Endothelial cell of umbilical vein (primary cell): ENCODE measurements at regions not wholly inside any gene's neighbourhood (a gene's known extent, or its start where the extent isn't known, plus 50 kb on each side); places are given as distances from the start of the nearest gene placed in this dataset.

Source experiments
- BruUV-seq: library from RNA; stranded (reverse); fragments of 400-500 nt; replicated peaks from 2 replicates; lab custom pipeline; 2021; lab: Mats Ljungman, UMichigan
- CTCF ChIA-PET: fragments of 300-600, 350-600 bp; sonication (Branson Sonifier 250); formaldehyde crosslinking; loops from one replicate; lab custom pipeline; 2021; ENCODE audit warnings: antibody characterized with exemption, inconsistent platforms; lab: Charles Lee
- POLR2A ChIA-PET: fragments of 300-600, 350-600 bp; sonication (Branson Sonifier 250); formaldehyde crosslinking; loops from one replicate; lab custom pipeline; 2021; ENCODE audit warnings: antibody characterized with exemption, inconsistent platforms; lab: Charles Lee
- DNase-seq: peaks from one replicate; pipeline ENCODE4 v3.0.0-alpha.2; 2011; ENCODE audit warnings: low read depth, low spot score
- FAIRE-seq: peaks from 2 replicates; lab custom pipeline; 2011; peaks lifted over from hg19 to GRCh38; lab: Jason Lieb, UNC
- H2AFZ ChIP-seq: 2 replicates; pipeline ENCODE4 v1.6.0; 2012; ENCODE audit warnings: low read depth, low read length, control low read depth, inconsistent platforms
- H3K27ac ChIP-seq: 2 replicates; pipeline ENCODE4 v1.5.1; 2011; ENCODE audit warnings: low read depth, mild to moderate bottlenecking, control low read depth, low read length, moderate library complexity; ENCODE audit not compliant: insufficient read depth
- H3K27me3 ChIP-seq, 2 experiments: 2 replicates each; pipeline versions ENCODE4 v1.6.0 to v1.6.1; 2011; ENCODE audit warnings: low read length in 2 of 2, mixed read lengths in 1 of 2; ENCODE audit not compliant: control insufficient read depth in 2 of 2, insufficient read depth in 2 of 2
- H3K36me3 ChIP-seq, 2 experiments: 2 replicates in 1 of 2; 3 replicates in 1 of 2; pipeline ENCODE4 v1.5.1; 2011; ENCODE audit warnings: low read length in 2 of 2, mild to moderate bottlenecking in 1 of 2, moderate library complexity in 1 of 2; ENCODE audit not compliant: control insufficient read depth in 2 of 2, insufficient read depth in 2 of 2; ENCODE audit errors: extremely low read depth in 1 of 2
- H3K4me1 ChIP-seq: 3 replicates; pipeline ENCODE4 v1.5.1; 2011; ENCODE audit warnings: mild to moderate bottlenecking, low read length; ENCODE audit not compliant: control insufficient read depth, insufficient read depth; ENCODE audit errors: extremely low read depth
- H3K4me2 ChIP-seq: 2 replicates; pipeline ENCODE4 v1.6.1; 2011; ENCODE audit warnings: low read length, control low read depth, mixed read lengths; ENCODE audit not compliant: insufficient read depth
- H3K4me3 ChIP-seq, 3 experiments: fragments of 200-600 bp in 1 of 3; sonication (generic), shearing (Covaris generic) in 1 of 3; replicated peaks in 1 of 3; 2 replicates each; pipeline ENCODE4 v1.5.1; 2011 to 2016; ENCODE audit warnings: control low read depth in 3 of 3, low read length in 3 of 3, mild to moderate bottlenecking in 2 of 3, inconsistent platforms in 1 of 3, low read depth in 1 of 3, moderate library complexity in 1 of 3; ENCODE audit not compliant: insufficient read depth in 1 of 3
- H3K79me2 ChIP-seq: 2 replicates; pipeline ENCODE4 v1.6.0; 2012; ENCODE audit warnings: low read length, inconsistent platforms; ENCODE audit not compliant: control insufficient read depth, insufficient read depth
- H3K9ac ChIP-seq: replicated peaks from 2 replicates; pipeline ENCODE3; 2011; ENCODE audit warnings: low read length, control low read depth; ENCODE audit not compliant: insufficient read depth; ENCODE audit errors: extremely low read depth
- H3K9me1 ChIP-seq: replicated peaks from 3 replicates; pipeline ENCODE4 v1.6.0; 2011; ENCODE audit warnings: mild to moderate bottlenecking, low read length; ENCODE audit not compliant: control insufficient read depth, insufficient read depth; ENCODE audit errors: extremely low read depth
- H3K9me3 ChIP-seq: replicated peaks from 2 replicates; pipeline ENCODE4 v1.5.1; 2012; ENCODE audit warnings: low read length, inconsistent platforms; ENCODE audit not compliant: control insufficient read depth, insufficient read depth
- H4K20me1 ChIP-seq: replicated peaks from 2 replicates; pipeline ENCODE3; 2011; ENCODE audit warnings: mild to moderate bottlenecking, low read length; ENCODE audit not compliant: control insufficient read depth, insufficient read depth; ENCODE audit errors: extremely low read depth
- CTCF ChIP-seq, 2 donors: IDR thresholded peaks; 1 replicate in 1 of 2; 2 replicates in 1 of 2; pipeline ENCODE4 v1.5.1; 2011; ENCODE audit warnings: low read length in 2 of 2, mild to moderate bottlenecking in 2 of 2, moderate library complexity in 2 of 2, control low read depth in 1 of 2, inconsistent platforms in 1 of 2, low read depth in 1 of 2; ENCODE audit not compliant: insufficient read depth in 1 of 2; ENCODE audit errors: extremely low read depth in 1 of 2
- EZH2 ChIP-seq: IDR thresholded peaks from 2 replicates; pipeline ENCODE4 v1.6.1; 2012; ENCODE audit warnings: borderline replicate concordance, low read depth, mild to moderate bottlenecking, moderate library complexity, low read length, inconsistent platforms; ENCODE audit not compliant: severe bottlenecking
- FOS ChIP-seq: IDR thresholded peaks from 2 replicates; pipeline ENCODE4 v1.6.1; 2011; ENCODE audit warnings: mild to moderate bottlenecking, low read length, moderate library complexity, borderline replicate concordance; ENCODE audit not compliant: insufficient read depth
- GATA2 ChIP-seq: IDR thresholded peaks from 2 replicates; pipeline ENCODE4 v1.7.0; 2011; ENCODE audit warnings: low read depth, mild to moderate bottlenecking, moderate library complexity, mixed read lengths, low read length; ENCODE audit not compliant: insufficient read length, insufficient read depth
- JUN ChIP-seq: IDR thresholded peaks from 2 replicates; pipeline ENCODE4 v1.6.1; 2011; ENCODE audit warnings: borderline replicate concordance, low read depth; ENCODE audit not compliant: insufficient read length, insufficient read depth
- MAX ChIP-seq: IDR thresholded peaks from 2 replicates; pipeline ENCODE4 v1.6.1; 2011; ENCODE audit not compliant: insufficient read depth, insufficient read length
- MYC ChIP-seq: IDR thresholded peaks from one replicate; pipeline ENCODE4 v1.6.1; 2011; ENCODE audit warnings: mild to moderate bottlenecking, low read depth, low read length
- POLR2A ChIP-seq: IDR thresholded peaks from 2 replicates; pipeline ENCODE4 v1.6.1; 2012; ENCODE audit warnings: low read depth, mild to moderate bottlenecking, control low read depth, low read length
- POLR2AphosphoS5 ChIP-seq: IDR thresholded peaks from 2 replicates; pipeline ENCODE4 v1.6.1; 2012; ENCODE audit warnings: low read depth, mild to moderate bottlenecking, control low read depth, low read length, moderate library complexity; ENCODE audit not compliant: insufficient read depth
- dilution Hi-C: fragments of 300-500 bp; cut with MboI; formaldehyde crosslinking; loops from one replicate; pipeline ENCODE4 v1.15.0; 2019; ENCODE audit warnings: low sequenced_read_pairs; ENCODE audit not compliant: extremely low pct_ligation_motif_present
- intact Hi-C: fragments of 100-400 bp; cut with micrococcal nuclease; formaldehyde crosslinking; loops from one replicate; pipeline ENCODE4 v1.10.0; 2022

GRCh38 chr1:191585095-191585494 lies 573.2 kb upstream of the RGS18 start:
- Histone ChIP-seq H3K36me3 (no peaks in the 10 kb centered on the region), H3K27ac (no peak overlapping the region), H3K4me3 (no peak overlapping the region), H3K4me2 (no peak overlapping the region), H3K4me1 (no peaks in the 10 kb centered on the region), H3K79me2 (no peaks in the 10 kb centered on the region), H3K9me1 (no peaks in the 10 kb centered on the region), H2AFZ (no peak overlapping the region), H4K20me1 (no peaks in the 10 kb centered on the region), H3K9me3 (no peaks in the 10 kb centered on the region), H3K9ac (no peak overlapping the region), H3K27me3 (no peaks in the 10 kb centered on the region)
- dilution Hi-C loops: no loop called here
- no peak for TF ChIP-seq CTCF (IDR thresholded peaks at IDR 0.05; ENCODE audit: extremely low read depth in 1 of 2, insufficient read depth in 1 of 2, low read depth in 1 of 2, low read length in 2 of 2)
- no peak for TF ChIP-seq GATA2
- TF ChIP-seq MAX: no peak
- TF ChIP-seq MYC: no peak
- no peak for TF ChIP-seq POLR2AphosphoS5
- TF ChIP-seq JUN: no peak
- TF ChIP-seq EZH2: no peak
- TF ChIP-seq FOS: no peak
- no peak for TF ChIP-seq POLR2A
- no peak for FAIRE-seq
- CTCF ChIA-PET: no interaction called here
- POLR2A ChIA-PET: no interaction called here
- no peak for DNase-seq
- intact Hi-C loops: no loop called here
- no TSS peak for BruUV-seq
